ENCODE measurements at regions not wholly inside any gene's neighbourhood (a gene's known extent, or its start where the extent isn't known, plus 50 kb on each side); places are given as distances from the start of the nearest gene placed in this dataset.

GRCh38 chr5:89930591-89931392, 478.8 kb downstream of the CETN3 start:
- Histone ChIP-seq H3K27me3 (no peaks in the 10 kb centered on the region), H3K9ac (no peak overlapping the region), H3K4me3 (no peak overlapping the region), H3K9me3 (no peaks in the 10 kb centered on the region), H3K27ac (no peak overlapping the region), H4K20me1 (no peaks in the 10 kb centered on the region), H3K36me3 (no peaks in the 10 kb centered on the region), H3K4me1 (no peaks in the 10 kb centered on the region), H3K4me2 (no peak overlapping the region)
- no peak for TF ChIP-seq Cebpa-rat (IDR thresholded peaks at IDR 0.05)

- no peaks in the 10 kb centered on the region for H3K9me3 ChIP-seq
- H3K27me3 ChIP-seq, result no peaks in the 10 kb centered on the region
- TF ChIP-seq Cebpa-rat (IDR thresholded peaks at IDR 0.05), result no peak
- H3K9ac ChIP-seq, result no peak overlapping the region
- no peak overlapping the region for H3K4me3 ChIP-seq
- H3K4me2 ChIP-seq, result no peak overlapping the region
- no peak overlapping the region for H3K27ac ChIP-seq
- H3K36me3 ChIP-seq, result no peaks in the 10 kb centered on the region
- no peaks in the 10 kb centered on the region for H4K20me1 ChIP-seq
- no peaks in the 10 kb centered on the region for H3K4me1 ChIP-seq
Observed at GRCh38 chr5:89929834-89930233, 479.7 kb downstream of the CETN3 start.

DNA sequence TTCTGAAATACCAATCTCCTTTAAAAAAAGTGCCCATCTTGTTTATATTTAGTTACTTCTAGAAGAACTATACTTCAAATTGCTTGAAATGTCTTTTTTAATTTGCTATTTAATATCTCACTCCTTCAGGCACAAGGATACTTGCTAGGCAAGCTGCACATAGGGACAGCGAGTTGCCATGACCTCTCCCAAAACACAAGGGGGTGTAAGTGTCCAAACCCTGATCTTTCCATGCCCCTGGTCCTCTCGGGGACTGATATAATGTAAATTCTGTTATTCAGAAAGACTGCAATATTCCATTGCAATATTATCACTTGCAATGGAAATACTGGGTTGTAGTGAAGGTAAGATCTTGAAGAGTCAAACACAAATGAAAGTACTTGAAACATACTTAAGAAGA, 480.4 kb downstream of the CETN3 start:
- Histone ChIP-seq H3K9ac (no peak overlapping the region), H3K36me3 (no peaks in the 10 kb centered on the region), H3K4me2 (no peak overlapping the region), H3K4me3 (no peak overlapping the region), H3K9me3 (no peaks in the 10 kb centered on the region), H4K20me1 (no peaks in the 10 kb centered on the region), H3K4me1 (no peaks in the 10 kb centered on the region), H3K27ac (no peak overlapping the region), H3K27me3 (no peaks in the 10 kb centered on the region)
- no peak for TF ChIP-seq Cebpa-rat (IDR thresholded peaks at IDR 0.05)

- Histone ChIP-seq H3K36me3 (no peaks in the 10 kb centered on the region), H3K27ac (no peak overlapping the region), H3K9ac (no peak overlapping the region), H3K4me2 (no peak overlapping the region), H3K4me1 (no peaks in the 10 kb centered on the region), H3K27me3 (no peaks in the 10 kb centered on the region), H3K9me3 (no peaks in the 10 kb centered on the region), H3K4me3 (no peak overlapping the region), H4K20me1 (no peaks in the 10 kb centered on the region)
- TF ChIP-seq Cebpa-rat (IDR thresholded peaks at IDR 0.05), result no peak
Observed at GRCh38 chr5:89922161-89922560, 487.4 kb downstream of the CETN3 start.

DNA sequence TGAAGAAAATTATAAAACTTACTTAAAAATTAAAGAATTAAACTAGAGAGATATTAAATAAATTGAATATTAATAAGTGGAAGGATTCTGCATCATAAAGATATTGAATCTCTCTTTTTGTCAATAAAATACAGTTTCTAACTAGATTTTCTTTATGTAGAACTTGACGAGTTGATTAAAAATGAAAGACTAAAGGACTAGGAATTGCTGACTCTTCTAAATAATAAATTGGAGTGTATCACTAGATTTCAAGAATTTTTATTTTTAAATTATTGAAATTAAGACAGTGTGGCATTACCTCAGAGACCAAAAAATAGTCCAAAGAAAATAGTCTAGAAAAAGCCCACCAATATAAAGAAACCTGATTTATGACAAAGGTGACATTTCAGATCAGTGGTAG, 492.4 kb downstream of the CETN3 start:
- no peaks in the 10 kb centered on the region for H3K36me3 ChIP-seq
- no peaks in the 10 kb centered on the region for H4K20me1 ChIP-seq
- H3K27ac ChIP-seq, result no peak overlapping the region
- no peak overlapping the region for H3K4me2 ChIP-seq
- H3K27me3 ChIP-seq, result no peaks in the 10 kb centered on the region
- TF ChIP-seq Cebpa-rat (IDR thresholded peaks at IDR 0.05), result no peak
- H3K9me3 ChIP-seq, result no peaks in the 10 kb centered on the region
- H3K9ac ChIP-seq, result no peak overlapping the region
- no peak overlapping the region for H3K4me3 ChIP-seq
- H3K4me1 ChIP-seq, result no peaks in the 10 kb centered on the region

DNA sequence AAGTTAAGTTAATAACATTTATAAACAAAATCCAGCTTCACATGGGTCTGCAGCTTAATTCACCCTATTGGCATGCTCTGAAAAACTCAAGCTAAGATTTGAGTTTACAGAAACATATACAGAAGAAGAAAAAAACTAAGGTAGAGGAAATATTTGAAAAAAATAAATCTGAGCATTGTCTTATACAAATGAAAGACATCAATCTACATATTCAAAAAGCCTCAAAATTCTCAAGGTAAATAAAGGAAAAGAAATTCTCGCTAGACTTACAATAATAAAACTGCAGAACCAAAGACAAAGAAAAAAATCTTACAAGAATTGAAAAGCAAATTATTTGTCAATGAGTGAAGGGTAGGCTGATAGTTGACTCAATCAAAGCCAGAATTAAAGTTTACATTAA, 493.4 kb downstream of the CETN3 start:
- Histone ChIP-seq H3K4me2 (no peak overlapping the region), H3K27me3 (no peaks in the 10 kb centered on the region), H4K20me1 (no peaks in the 10 kb centered on the region), H3K4me3 (no peak overlapping the region), H3K36me3 (no peaks in the 10 kb centered on the region), H3K4me1 (no peaks in the 10 kb centered on the region), H3K9ac (no peak overlapping the region), H3K9me3 (no peaks in the 10 kb centered on the region), H3K27ac (no peak overlapping the region)
- no peak for TF ChIP-seq Cebpa-rat (IDR thresholded peaks at IDR 0.05)

GRCh38 chr5:89908876-89909275, 500.7 kb downstream of the CETN3 start:
- TF ChIP-seq Cebpa-rat (IDR thresholded peaks at IDR 0.05), result no peak
- Histone ChIP-seq H3K9ac (no peak overlapping the region), H3K9me3 (no peaks in the 10 kb centered on the region), H3K4me2 (no peak overlapping the region), H3K4me1 (no peaks in the 10 kb centered on the region), H3K27ac (no peak overlapping the region), H3K36me3 (no peaks in the 10 kb centered on the region), H3K4me3 (no peak overlapping the region), H3K27me3 (no peaks in the 10 kb centered on the region), H4K20me1 (no peaks in the 10 kb centered on the region)

DNA sequence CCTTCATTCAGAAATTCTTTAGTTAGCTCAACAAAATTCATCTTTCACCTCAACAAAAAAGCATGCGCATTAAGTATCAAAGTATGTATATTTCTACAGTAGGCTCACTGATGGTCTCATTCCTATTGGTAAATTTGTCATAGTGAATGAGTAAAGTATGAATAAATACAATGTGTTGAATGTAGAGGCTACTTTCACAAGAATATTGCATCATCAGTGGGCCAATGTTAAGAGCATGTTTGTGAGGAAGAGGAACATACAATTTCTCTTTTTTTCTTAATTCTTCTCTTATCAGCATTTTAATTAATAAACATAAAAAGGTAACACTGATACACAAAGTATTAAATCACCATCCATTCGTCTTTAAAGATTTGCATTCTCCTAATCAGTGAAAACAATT, 505.1 kb downstream of the CETN3 start:
- TF ChIP-seq Cebpa-rat (IDR thresholded peaks at IDR 0.05), result no peak
- no peaks in the 10 kb centered on the region for H3K9me3 ChIP-seq
- H3K4me3 ChIP-seq, result no peak overlapping the region
- H3K36me3 ChIP-seq, result no peaks in the 10 kb centered on the region
- no peaks in the 10 kb centered on the region for H3K27me3 ChIP-seq
- no peak overlapping the region for H3K27ac ChIP-seq
- no peaks in the 10 kb centered on the region for H3K4me1 ChIP-seq
- no peak overlapping the region for H3K4me2 ChIP-seq
- H4K20me1 ChIP-seq, result no peaks in the 10 kb centered on the region
- H3K9ac ChIP-seq, result no peak overlapping the region

GRCh38 chr5:89901983-89902382, 507.6 kb downstream of the CETN3 start:
- Histone ChIP-seq H3K36me3 (no peaks in the 10 kb centered on the region), H3K9ac (no peak overlapping the region), H3K4me1 (no peaks in the 10 kb centered on the region), H3K4me3 (no peak overlapping the region), H4K20me1 (no peaks in the 10 kb centered on the region), H3K27me3 (no peaks in the 10 kb centered on the region), H3K9me3 (no peaks in the 10 kb centered on the region), H3K27ac (no peak overlapping the region), H3K4me2 (no peak overlapping the region)
- no peak for TF ChIP-seq Cebpa-rat (IDR thresholded peaks at IDR 0.05)

DNA sequence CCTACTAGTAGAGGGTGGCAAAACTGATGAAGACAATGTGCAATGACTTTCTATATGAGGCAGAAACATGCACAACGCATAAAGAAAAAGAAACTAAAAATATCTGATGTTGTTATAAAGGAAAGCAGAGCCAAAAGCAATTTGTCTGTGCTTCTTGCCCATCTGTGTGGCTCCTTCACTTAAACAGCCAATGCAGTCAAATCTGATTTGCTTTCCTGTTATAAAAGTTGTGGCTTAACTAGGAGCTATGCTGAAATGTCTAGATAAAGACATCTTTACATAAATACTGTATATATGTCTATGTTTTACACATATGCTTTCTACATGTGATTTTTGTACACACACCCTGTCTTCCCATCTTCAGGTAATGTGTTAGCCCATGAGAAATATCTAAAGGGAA, 508.2 kb downstream of the CETN3 start:
- H3K9ac ChIP-seq, result no peak overlapping the region
- H3K4me2 ChIP-seq, result no peak overlapping the region
- H3K27me3 ChIP-seq, result no peaks in the 10 kb centered on the region
- H3K27ac ChIP-seq, result no peak overlapping the region
- no peaks in the 10 kb centered on the region for H3K4me1 ChIP-seq
- no peaks in the 10 kb centered on the region for H3K9me3 ChIP-seq
- no peaks in the 10 kb centered on the region for H3K36me3 ChIP-seq
- TF ChIP-seq Cebpa-rat (IDR thresholded peaks at IDR 0.05), result no peak
- H4K20me1 ChIP-seq, result no peaks in the 10 kb centered on the region
- H3K4me3 ChIP-seq, result no peak overlapping the region

DNA sequence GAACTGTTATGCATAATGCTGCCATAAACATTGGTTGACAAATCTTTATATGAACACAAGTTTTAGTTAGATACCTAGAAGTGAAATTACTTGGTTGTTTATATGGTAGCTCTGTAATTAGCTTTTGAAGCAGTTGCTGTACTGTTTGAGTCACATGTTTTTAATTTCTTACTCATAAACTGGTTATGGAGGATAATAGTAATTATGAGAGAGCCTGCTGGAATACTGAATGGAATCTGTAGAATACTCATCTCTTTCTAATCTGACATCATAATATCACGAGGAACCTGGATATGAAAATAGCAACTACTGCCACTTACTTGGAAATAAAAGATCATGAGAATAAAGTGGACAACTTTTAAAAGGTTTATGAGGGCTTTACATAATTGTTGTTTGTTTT, 509.2 kb downstream of the CETN3 start:
- H3K36me3 ChIP-seq, result no peaks in the 10 kb centered on the region
- H3K9me3 ChIP-seq, result no peaks in the 10 kb centered on the region
- TF ChIP-seq Cebpa-rat (IDR thresholded peaks at IDR 0.05), result no peak
- H3K27ac ChIP-seq, result no peak overlapping the region
- H3K4me1 ChIP-seq, result no peaks in the 10 kb centered on the region
- no peaks in the 10 kb centered on the region for H3K27me3 ChIP-seq
- no peak overlapping the region for H3K4me3 ChIP-seq
- H4K20me1 ChIP-seq, result no peaks in the 10 kb centered on the region
- H3K4me2 ChIP-seq, result no peak overlapping the region
- H3K9ac ChIP-seq, result no peak overlapping the region
